ENCODE measurements at regions not wholly inside any gene's neighbourhood (a gene's known extent, or its start where the extent isn't known, plus 50 kb on each side); places are given as distances from the start of the nearest gene placed in this dataset.

DNA sequence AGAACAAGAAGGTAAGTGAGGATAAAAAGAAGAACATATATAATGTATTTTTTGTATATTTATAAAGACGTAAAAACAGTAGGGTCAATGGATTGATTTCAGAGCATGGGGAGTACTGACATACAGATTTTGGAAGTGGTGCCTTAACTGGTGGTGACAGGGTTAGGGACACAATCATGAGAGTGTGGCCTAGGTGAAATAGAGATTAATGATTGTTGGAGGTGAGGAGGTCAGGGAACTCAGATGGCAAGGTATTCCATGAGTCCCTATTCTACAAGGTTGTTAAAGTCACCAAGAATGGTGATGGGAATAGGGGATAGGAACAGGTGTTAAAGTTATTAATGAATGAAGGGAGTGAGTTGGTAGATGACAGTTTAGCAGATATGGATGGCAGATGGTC is 210.8 kb downstream of the SEMA6A start (continued):
- TF ChIP-seq, protein P1, sequence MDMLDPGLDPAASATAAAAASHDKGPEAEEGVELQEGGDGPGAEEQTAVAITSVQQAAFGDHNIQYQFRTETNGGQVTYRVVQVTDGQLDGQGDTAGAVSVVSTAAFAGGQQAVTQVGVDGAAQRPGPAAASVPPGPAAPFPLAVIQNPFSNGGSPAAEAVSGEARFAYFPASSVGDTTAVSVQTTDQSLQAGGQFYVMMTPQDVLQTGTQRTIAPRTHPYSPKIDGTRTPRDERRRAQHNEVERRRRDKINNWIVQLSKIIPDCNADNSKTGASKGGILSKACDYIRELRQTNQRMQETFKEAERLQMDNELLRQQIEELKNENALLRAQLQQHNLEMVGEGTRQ (IDR thresholded peaks at IDR 0.05; ENCODE audit: low read length), result no peak
- no peak for TF ChIP-seq ZNF274 (IDR thresholded peaks at IDR 0.05; ENCODE audit: borderline replicate concordance, extremely low read depth, low read length)
- no peak for TF ChIP-seq BCL11A (IDR thresholded peaks at IDR 0.05; ENCODE audit: low read depth in 2 of 2, low read length in 2 of 2)
- no peak for TF ChIP-seq SAP30 (IDR thresholded peaks at IDR 0.05; ENCODE audit: insufficient read depth, insufficient replicate concordance, low read length)
- TF ChIP-seq SUZ12 (IDR thresholded peaks at IDR 0.05; ENCODE audit: low read length), result no peak
- no peak for TF ChIP-seq KDM1A (IDR thresholded peaks at IDR 0.05; ENCODE audit: borderline replicate concordance, low read length)

Measured in H1 (cell line).